SW480 (cell line): ENCODE measurements at regions not wholly inside any gene's neighbourhood (a gene's known extent, or its start where the extent isn't known, plus 50 kb on each side); places are given as distances from the start of the nearest gene placed in this dataset.

Source experiments
- DNase-seq: peaks from one replicate; pipeline ENCODE4 v3.0.0-alpha.2; 2016; ENCODE audit warnings: low spot score

GRCh38 chr21:27306206-27306605, 339.3 kb upstream of the ADAMTS5 start:
- DNase-seq, result no peak

GRCh38 chr21:27301220-27301619, 334.3 kb upstream of the ADAMTS5 start:
- no peak for DNase-seq

- DNase-seq, result no peak
These were observed 333.9 kb upstream of the ADAMTS5 start for GRCh38 chr21:27300770-27301169.

GRCh38 chr21:27298465-27298864, 331.6 kb upstream of the ADAMTS5 start:
- DNase-seq, result no peak

GRCh38 chr21:27293239-27293638, 326.4 kb upstream of the ADAMTS5 start:
- no peak for DNase-seq

- DNase-seq, result no peak
These were observed 325.9 kb upstream of the ADAMTS5 start for GRCh38 chr21:27292783-27293182.

GRCh38 chr21:27292229-27292628, 325.3 kb upstream of the ADAMTS5 start:
- DNase-seq, result no peak

- DNase-seq, result no peak
These were observed 324.1 kb upstream of the ADAMTS5 start for GRCh38 chr21:27291006-27291405.

- no peak for DNase-seq
These were observed 323.1 kb upstream of the ADAMTS5 start for GRCh38 chr21:27290028-27290427.

GRCh38 chr21:27286760-27287159, 319.9 kb upstream of the ADAMTS5 start:
- no peak for DNase-seq

GRCh38 chr21:27277110-27277509, 310.2 kb upstream of the ADAMTS5 start:
- no peak for DNase-seq

GRCh38 chr21:27275294-27275927, 308.5 kb upstream of the ADAMTS5 start:
- DNase-seq, result no peak

GRCh38 chr21:27269644-27270043, 302.8 kb upstream of the ADAMTS5 start:
- DNase-seq, result no peak

GRCh38 chr21:27268290-27268689, 301.4 kb upstream of the ADAMTS5 start:
- no peak for DNase-seq

- DNase-seq, result no peak
These were observed 299.1 kb upstream of the ADAMTS5 start for GRCh38 chr21:27265949-27266348.

GRCh38 chr21:27265492-27265891, 298.6 kb upstream of the ADAMTS5 start:
- no peak for DNase-seq

- no peak for DNase-seq
These were observed 294.8 kb upstream of the ADAMTS5 start for GRCh38 chr21:27261676-27262075.

GRCh38 chr21:27260728-27261127, 293.8 kb upstream of the ADAMTS5 start:
- no peak for DNase-seq

GRCh38 chr21:27258742-27259448, 292.0 kb upstream of the ADAMTS5 start:
- no peak for DNase-seq

- no peak for DNase-seq
These were observed 291.1 kb upstream of the ADAMTS5 start for GRCh38 chr21:27257908-27258556.

- DNase-seq, result no peak
These were observed 290.3 kb upstream of the ADAMTS5 start for GRCh38 chr21:27257226-27257625.

- no peak for DNase-seq
These were observed 284.9 kb upstream of the ADAMTS5 start for GRCh38 chr21:27251752-27252151.

- DNase-seq, result no peak
These were observed 283.5 kb upstream of the ADAMTS5 start for GRCh38 chr21:27250366-27250765.
